K562 (cell line): ENCODE measurements at regions not wholly inside any gene's neighbourhood (a gene's known extent, or its start where the extent isn't known, plus 50 kb on each side); places are given as distances from the start of the nearest gene placed in this dataset.

Source experiments
- BCL6 ChIP-seq: fragments of 250-450 bp; sonication (Bioruptor Pico); IDR thresholded peaks from 2 replicates; pipeline ENCODE4 v1.4.0; 2020
- CBX8 ChIP-seq: fragments of 200-600 bp; sonication (generic); IDR thresholded peaks from 2 replicates; pipeline ENCODE4 v1.6.1; 2012; ENCODE audit warnings: borderline replicate concordance, mixed run types, low read depth, mild to moderate bottlenecking, moderate library complexity, mixed read lengths, low read length, control low read depth, inconsistent platforms; ENCODE audit not compliant: poor library complexity, severe bottlenecking; ENCODE audit errors: extremely low read depth
- CEBPZ ChIP-seq: fragments of 150-350 bp; IDR thresholded peaks from 2 replicates; pipeline ENCODE4 v1.6.1; 2014; ENCODE audit warnings: low read depth, mild to moderate bottlenecking, low read length, borderline replicate concordance
- ZNF444 ChIP-seq: fragments of 250-450 bp; sonication (Bioruptor Pico); IDR thresholded peaks from 2 replicates; pipeline ENCODE4 v1.4.0; 2020; ENCODE audit warnings: mild to moderate bottlenecking, moderate library complexity
- TF ChIP-seq, protein P1 (sequence below): sonication (generic); formaldehyde crosslinking; IDR thresholded peaks from 2 replicates; pipeline ENCODE4 v1.8.0; 2022; ENCODE audit warnings: mild to moderate bottlenecking, missing genetic modification reagents, borderline replicate concordance
- TF ChIP-seq, protein P2 (sequence below): fragments of 200-600 bp; sonication (generic); IDR thresholded peaks from one replicate; pipeline ENCODE4 v1.6.1; 2012; ENCODE audit warnings: mild to moderate bottlenecking, low read depth, low read length, inconsistent platforms

DNA sequence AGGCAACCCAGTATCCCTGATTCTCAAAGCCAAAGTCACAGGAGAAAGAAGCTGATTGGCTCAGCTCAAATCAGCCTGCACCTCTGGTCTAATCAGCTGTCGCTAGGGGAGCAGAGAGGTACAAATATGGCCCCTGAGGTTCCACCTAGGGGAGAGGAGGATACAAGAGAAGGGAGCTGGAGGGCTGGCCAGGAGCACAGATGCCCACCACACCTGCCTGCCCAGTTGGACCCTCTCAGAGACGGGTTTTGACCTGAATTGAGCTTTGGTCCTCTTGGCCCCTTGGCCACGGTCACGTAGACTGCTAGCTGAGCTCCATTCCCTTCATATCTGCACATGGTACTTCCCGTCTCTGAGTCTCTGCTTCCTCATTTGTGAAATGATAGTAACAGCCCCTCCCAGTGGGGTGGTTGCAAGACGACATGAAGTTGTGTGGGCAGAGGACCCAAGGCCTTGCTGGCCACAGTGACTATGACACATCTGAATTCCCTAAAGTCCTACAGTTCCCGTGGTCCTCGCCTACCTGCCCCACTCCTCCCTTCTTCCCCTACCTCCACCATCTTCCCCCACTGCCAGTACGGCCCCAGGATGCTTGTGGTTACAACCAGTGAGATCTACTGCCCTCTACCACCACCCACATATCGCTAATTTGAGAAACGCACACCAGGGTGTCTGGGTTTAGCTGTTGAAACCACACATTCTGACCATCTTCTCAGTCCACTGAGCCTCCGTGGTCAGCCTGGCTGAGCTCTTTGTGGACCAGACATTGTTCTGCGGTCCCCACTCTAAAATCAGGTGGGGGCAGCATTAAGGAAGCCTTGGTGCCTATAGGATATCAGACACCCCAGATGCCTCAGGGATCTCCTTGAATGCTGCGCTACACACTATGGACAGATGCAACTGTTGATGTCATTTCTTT is 60.3 kb upstream of the NEK6 start (continued):
- TF ChIP-seq, protein P1, sequence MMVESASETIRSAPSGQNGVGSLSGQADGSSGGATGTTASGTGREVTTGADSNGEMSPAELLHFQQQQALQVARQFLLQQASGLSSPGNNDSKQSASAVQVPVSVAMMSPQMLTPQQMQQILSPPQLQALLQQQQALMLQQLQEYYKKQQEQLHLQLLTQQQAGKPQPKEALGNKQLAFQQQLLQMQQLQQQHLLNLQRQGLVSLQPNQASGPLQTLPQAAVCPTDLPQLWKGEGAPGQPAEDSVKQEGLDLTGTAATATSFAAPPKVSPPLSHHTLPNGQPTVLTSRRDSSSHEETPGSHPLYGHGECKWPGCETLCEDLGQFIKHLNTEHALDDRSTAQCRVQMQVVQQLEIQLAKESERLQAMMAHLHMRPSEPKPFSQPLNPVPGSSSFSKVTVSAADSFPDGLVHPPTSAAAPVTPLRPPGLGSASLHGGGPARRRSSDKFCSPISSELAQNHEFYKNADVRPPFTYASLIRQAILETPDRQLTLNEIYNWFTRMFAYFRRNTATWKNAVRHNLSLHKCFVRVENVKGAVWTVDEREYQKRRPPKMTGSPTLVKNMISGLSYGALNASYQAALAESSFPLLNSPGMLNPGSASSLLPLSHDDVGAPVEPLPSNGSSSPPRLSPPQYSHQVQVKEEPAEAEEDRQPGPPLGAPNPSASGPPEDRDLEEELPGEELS (CRISPR knock-in tag) = no peak
- TF ChIP-seq ZNF444 (CRISPR knock-in tag) = no peak
- TF ChIP-seq, protein P2, sequence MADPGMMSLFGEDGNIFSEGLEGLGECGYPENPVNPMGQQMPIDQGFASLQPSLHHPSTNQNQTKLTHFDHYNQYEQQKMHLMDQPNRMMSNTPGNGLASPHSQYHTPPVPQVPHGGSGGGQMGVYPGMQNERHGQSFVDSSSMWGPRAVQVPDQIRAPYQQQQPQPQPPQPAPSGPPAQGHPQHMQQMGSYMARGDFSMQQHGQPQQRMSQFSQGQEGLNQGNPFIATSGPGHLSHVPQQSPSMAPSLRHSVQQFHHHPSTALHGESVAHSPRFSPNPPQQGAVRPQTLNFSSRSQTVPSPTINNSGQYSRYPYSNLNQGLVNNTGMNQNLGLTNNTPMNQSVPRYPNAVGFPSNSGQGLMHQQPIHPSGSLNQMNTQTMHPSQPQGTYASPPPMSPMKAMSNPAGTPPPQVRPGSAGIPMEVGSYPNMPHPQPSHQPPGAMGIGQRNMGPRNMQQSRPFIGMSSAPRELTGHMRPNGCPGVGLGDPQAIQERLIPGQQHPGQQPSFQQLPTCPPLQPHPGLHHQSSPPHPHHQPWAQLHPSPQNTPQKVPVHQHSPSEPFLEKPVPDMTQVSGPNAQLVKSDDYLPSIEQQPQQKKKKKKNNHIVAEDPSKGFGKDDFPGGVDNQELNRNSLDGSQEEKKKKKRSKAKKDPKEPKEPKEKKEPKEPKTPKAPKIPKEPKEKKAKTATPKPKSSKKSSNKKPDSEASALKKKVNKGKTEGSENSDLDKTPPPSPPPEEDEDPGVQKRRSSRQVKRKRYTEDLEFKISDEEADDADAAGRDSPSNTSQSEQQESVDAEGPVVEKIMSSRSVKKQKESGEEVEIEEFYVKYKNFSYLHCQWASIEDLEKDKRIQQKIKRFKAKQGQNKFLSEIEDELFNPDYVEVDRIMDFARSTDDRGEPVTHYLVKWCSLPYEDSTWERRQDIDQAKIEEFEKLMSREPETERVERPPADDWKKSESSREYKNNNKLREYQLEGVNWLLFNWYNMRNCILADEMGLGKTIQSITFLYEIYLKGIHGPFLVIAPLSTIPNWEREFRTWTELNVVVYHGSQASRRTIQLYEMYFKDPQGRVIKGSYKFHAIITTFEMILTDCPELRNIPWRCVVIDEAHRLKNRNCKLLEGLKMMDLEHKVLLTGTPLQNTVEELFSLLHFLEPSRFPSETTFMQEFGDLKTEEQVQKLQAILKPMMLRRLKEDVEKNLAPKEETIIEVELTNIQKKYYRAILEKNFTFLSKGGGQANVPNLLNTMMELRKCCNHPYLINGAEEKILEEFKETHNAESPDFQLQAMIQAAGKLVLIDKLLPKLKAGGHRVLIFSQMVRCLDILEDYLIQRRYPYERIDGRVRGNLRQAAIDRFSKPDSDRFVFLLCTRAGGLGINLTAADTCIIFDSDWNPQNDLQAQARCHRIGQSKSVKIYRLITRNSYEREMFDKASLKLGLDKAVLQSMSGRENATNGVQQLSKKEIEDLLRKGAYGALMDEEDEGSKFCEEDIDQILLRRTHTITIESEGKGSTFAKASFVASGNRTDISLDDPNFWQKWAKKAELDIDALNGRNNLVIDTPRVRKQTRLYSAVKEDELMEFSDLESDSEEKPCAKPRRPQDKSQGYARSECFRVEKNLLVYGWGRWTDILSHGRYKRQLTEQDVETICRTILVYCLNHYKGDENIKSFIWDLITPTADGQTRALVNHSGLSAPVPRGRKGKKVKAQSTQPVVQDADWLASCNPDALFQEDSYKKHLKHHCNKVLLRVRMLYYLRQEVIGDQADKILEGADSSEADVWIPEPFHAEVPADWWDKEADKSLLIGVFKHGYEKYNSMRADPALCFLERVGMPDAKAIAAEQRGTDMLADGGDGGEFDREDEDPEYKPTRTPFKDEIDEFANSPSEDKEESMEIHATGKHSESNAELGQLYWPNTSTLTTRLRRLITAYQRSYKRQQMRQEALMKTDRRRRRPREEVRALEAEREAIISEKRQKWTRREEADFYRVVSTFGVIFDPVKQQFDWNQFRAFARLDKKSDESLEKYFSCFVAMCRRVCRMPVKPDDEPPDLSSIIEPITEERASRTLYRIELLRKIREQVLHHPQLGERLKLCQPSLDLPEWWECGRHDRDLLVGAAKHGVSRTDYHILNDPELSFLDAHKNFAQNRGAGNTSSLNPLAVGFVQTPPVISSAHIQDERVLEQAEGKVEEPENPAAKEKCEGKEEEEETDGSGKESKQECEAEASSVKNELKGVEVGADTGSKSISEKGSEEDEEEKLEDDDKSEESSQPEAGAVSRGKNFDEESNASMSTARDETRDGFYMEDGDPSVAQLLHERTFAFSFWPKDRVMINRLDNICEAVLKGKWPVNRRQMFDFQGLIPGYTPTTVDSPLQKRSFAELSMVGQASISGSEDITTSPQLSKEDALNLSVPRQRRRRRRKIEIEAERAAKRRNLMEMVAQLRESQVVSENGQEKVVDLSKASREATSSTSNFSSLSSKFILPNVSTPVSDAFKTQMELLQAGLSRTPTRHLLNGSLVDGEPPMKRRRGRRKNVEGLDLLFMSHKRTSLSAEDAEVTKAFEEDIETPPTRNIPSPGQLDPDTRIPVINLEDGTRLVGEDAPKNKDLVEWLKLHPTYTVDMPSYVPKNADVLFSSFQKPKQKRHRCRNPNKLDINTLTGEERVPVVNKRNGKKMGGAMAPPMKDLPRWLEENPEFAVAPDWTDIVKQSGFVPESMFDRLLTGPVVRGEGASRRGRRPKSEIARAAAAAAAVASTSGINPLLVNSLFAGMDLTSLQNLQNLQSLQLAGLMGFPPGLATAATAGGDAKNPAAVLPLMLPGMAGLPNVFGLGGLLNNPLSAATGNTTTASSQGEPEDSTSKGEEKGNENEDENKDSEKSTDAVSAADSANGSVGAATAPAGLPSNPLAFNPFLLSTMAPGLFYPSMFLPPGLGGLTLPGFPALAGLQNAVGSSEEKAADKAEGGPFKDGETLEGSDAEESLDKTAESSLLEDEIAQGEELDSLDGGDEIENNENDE = no peak
- no peak for TF ChIP-seq CBX8
- TF ChIP-seq BCL6 (CRISPR knock-in tag) = no peak
- TF ChIP-seq CEBPZ = no peak
